ENCODE measurements at regions not wholly inside any gene's neighbourhood (a gene's known extent, or its start where the extent isn't known, plus 50 kb on each side); places are given as distances from the start of the nearest gene placed in this dataset.
"Not testable (repeated sequence)": the region's sequence is repeated elsewhere in the genome, so short reads cannot be mapped to it uniquely, and the experiment has no call there.

DNA sequence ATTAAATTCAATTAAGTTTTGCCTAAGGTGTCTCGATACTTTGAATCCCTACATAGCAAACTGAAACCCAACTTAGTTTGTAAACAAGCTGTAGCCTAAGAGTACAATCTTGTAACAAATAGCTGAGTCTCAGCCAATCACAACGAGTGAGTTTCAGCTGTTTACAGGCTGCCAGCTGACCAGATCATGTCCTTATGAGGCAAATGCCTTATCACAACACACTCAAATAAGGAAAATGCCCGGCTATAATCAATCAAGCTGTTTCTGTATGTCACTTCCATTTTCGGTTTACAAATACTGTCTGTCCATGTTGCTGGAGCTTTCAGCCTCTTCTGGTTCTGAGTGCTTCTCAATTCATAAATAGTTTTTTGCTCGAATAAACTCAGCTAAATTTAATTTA, 943.8 kb downstream of the SLC16A7 start:
- DNase-seq, result no peak

DNA sequence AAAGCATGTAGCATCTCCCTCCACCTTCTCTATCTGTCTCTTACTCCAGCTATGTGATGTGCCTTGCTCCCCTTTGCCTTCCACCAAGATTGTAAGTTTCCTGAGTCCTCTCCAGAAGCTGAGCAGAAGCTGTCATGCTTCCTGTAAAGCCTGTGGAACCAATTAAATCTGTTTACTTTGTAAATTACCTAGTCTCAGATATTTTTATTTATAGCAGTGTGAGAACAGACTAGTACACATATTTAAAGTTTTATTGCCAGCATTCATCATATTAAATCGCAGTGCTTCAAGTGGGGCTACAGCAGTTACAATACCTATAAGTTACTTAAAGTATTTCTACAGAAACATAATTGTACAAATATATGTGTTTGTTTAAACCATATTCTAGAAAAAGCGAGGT, 973.1 kb downstream of the SLC16A7 start:
- DNase-seq, result no peak

DNA sequence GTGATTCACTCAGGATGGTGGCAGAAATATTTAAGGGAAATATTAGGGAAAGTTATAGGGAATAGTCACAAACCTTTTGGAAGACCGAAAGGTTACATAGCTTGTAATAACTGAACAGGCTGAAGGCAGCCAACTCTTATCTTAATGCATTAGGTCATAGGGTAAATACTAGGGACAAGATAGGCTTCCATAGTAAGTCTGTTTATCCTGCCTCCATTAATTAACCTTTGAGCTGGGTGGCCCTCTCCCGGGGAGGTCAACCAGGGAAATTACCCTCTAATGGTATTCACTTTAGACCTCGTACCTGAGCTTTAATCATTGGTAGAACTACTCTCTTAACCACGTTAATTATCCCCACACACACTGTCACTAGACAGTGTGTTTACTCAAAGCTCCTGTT, 981.8 kb downstream of the SLC16A7 start:
- no peak for DNase-seq

DNA sequence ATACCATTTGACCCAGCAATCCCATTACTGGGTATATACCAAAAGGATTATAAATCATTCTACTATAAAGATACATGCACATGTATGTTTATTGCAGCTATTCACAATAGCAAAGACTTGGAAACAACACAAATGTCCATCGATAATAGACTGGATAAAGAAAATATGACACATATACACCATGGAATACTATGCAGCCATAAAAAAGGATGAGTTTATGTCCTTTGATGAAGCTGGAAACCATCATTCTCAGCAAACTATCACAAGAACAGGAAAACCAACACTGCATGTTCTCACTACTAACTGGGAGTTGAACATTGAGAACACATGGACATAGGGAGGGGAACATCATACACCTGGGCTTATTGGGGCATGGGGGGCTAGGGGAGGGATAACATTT, 991.8 kb downstream of the SLC16A7 start:
- DNase-seq, result not testable (repeated sequence)

DNA sequence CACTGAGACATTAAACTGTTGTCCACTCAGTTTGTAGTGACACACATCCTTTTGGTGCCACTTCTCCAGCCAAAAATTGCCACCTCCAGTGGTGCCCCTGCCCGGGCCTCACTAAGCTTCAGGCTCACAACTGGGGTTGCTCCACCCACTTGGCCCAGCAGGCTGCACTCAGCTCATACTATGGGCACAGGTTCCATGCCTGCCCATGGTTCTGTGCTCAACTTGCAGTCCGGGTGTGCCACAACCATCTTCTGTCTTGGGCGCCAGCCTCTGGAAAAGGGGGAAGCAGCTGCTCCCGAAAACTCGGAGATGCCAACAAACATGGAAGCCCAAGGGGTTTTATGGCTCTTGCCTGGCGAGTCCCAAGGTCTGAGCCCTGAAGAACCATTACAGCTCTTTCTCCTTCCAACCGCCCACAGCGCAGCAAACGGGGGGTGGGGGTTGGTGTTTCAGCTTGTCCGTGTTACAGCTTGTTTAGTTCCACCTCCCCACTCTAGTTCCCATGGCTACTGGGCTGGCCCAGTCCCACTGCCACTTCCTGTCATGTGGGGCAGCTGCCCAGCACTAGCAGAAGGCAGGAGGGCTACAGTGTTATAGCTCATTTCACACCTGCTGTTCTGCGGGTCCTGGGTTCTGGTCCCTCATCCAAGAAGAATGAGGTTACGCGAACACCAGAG, 998.3 kb downstream of the SLC16A7 start:
- DNase-seq, result no peak

DNA sequence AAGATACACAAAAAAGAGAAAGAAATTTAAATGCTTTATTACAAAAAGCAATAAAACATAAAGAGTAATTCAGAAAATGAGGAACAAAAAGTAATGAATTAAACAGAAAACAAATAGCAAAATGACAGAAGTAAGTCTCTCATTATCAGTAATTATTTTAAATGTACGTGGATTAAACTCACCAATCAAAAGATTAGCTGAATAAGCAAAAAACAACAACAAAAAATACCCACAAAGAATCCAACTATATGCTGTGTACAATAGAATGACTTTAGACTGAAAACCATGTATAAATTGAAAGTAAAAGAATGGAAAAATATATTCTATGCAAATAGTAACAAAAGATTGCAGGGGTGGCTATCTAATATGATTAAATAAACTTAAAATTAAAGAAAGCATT, 1006.8 kb downstream of the SLC16A7 start:
- DNase-seq, result no peak

DNA sequence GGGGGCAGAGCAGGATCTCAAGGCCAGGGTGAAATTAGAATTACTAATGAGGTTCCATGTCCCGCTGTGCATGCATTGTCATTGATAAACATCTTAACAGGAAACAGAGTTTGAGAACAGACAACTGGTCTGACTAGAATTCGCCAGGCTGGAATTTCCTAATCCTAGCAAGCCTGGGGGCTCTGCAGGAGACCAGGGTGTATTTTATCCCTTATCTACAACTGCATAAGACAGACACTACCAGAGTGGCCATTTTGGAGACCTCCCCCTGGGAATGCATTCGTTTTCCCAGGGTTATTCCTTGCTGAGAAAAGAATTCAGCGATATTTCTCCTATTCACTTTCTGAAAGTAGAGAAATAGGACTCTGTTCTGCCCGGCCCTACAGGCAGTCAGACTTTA, 1007.6 kb downstream of the SLC16A7 start:
- DNase-seq, result not testable (repeated sequence)

DNA sequence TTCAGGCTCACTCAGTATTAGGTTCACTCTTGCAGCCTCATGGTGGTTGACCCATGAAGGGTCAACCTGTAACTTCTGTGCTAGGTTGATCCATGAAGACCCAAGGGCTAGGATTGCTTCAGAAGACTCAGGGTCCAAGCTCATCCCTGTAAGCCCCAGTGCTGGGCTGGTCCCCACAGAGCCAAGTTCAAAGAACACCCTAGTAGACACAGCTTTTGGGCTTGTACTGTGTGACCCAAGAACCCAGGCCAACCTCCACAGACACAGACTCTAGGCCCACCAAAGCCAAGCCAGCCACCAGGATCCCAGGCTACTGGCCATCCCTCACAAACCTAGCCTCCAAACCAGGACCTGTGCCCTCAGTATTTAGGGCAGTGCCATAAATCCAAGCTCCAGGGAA, 1020.6 kb downstream of the SLC16A7 start:
- no peak for DNase-seq

DNA sequence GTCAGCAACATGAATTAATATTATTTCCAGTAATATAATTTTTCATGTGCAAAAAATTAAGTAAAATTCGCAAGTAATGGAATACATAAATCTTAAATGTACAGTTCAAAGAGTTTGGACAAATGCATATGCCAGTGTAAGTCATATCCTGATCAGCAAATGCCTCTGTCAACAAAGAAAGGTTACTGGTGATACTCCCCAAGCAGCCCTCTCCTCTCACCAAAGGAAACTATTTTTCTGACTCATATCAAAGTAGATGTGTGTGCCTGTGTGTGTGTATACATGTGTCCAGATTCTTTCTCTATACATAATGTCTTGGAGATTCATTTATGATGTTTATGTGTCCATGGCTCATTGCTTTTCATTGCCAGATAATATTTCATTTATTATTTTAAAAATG, 1035.0 kb downstream of the SLC16A7 start:
- no peak for DNase-seq

DNA sequence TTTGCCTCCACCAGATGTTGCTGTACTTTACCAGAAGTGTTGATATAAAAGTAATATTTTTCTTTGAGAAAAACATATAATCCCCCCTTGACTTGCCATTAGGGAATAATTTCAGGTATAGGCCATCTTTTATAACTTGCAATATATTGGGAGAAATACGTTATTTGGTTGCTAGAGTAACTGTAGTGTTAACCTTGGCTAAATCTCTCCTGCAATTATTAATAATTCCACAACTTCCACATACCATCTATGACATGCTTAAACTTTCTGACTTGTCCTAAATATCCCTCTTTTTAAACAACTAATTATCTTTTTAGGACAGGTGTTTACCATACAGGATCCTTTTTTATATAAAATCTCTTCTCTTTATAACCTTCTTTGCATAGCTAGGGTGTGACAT, 1048.2 kb downstream of the SLC16A7 start:
- DNase-seq, result no peak

DNA sequence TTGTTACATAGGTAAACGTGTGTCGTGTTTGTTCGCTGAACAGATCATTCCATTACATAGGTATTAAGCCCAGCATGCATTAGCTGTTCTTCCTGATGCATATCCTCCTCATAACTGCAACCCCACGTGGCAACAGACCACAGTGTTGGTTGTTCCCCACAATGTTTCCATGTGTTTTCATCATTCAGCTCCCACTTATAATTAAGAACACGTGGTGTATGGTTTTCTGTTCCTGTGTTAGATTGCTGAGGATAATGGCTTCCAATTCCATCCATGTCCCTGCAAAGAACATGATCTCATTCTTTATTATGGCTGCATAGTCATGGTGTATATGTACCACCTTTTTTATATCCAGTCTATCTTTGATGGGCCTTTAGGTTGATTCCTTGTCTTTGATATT, 1071.1 kb downstream of the SLC16A7 start:
- DNase-seq, result no peak

DNA sequence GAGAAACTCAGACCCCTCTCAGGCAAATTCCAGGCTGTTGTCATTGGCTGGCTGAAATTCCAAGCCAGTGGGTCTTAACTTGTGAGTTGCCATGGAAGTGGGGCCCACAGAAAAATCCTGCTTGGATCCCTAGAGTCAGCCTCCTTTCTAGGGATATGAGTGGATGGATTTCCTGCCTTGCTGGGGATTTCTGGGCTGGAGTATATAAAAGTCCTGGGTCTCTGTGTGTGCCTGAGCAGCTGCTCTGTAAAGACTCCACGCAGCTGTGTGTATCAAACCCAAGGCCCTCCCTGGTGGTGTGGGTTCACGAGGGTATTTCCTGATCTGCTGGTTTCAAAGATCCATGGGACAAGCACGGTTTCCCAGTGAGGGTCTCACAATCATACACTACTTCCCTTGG, 1077.1 kb downstream of the SLC16A7 start:
- no peak for DNase-seq

DNA sequence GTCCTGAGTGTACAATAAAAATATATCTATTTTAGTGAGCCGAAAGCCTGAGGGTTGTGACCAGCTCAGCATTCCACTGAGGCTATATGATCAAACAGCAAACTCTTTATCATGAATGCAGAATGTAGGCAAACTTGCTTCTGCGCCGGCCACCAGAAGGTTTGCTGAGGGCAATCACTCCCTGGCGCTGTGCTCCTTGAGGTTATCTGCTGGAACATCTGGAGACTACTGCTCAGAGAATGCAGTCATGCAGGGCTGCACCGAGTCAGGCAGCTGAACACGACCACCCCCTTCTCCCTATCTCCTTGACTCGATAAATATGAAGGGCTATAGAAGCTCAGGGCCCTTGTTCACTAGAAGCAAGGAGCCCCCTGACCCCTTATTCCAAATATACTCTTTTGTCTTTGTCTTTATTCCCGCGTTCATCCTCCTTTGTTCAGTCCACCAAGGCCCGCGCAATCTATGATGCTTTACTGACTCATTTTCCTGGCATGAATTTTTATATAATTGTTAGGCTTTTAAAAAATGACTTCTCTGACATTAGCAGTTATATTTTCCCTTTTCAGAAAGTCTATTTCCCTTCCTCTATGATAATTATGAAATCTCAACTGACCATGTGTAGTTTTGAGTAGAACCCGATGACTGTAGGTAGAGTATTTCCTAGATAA, 1089.3 kb downstream of the SLC16A7 start:
- no peak for DNase-seq

DNA sequence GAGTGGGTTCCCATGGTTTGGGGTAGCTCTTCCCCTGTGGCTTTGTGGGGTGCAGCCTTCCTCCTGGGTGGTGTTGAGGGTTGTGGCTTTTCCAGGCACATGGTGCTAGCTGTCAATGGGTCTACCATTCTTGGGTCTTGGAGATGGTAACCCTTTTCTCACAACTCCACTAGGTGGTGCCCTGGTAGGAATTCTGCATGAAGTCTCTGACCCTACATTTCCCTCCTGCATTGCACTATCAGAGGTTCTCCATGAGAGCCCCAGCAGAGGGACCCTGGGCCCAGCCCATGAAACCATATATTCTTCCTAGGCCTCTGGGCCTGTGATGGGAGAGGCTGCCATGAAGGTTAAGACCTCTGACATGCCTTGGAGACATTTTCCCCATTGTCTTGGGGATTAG, 1093.3 kb downstream of the SLC16A7 start:
- no peak for DNase-seq

DNA sequence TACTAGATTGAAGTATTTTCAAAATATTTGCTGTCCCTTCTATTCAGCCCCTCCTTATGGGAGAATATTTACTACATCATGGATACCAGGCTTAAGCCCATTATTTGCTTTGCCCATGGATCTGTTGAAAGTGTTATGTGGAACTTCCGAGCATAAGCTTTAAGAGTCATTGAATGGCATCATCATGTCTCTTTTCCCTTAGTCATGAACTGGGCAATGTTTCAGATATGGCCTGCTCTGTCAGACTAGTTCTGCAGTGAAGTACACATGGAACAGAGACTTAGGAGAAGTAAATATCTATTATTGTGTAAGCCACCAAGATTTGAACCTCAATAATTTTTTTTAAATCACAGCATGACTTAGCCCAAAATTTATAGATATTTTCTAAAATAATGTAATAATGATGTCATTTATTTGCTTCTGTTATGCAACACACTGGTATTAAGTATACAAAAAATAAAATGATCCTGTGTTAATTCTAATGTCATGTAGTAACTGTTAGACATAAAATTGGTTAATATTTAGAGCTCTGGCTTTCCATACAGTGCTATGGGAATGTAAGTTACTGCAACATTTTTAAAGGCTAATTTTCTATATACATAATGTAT, 1097.3 kb downstream of the SLC16A7 start:
- DNase-seq, result no peak

DNA sequence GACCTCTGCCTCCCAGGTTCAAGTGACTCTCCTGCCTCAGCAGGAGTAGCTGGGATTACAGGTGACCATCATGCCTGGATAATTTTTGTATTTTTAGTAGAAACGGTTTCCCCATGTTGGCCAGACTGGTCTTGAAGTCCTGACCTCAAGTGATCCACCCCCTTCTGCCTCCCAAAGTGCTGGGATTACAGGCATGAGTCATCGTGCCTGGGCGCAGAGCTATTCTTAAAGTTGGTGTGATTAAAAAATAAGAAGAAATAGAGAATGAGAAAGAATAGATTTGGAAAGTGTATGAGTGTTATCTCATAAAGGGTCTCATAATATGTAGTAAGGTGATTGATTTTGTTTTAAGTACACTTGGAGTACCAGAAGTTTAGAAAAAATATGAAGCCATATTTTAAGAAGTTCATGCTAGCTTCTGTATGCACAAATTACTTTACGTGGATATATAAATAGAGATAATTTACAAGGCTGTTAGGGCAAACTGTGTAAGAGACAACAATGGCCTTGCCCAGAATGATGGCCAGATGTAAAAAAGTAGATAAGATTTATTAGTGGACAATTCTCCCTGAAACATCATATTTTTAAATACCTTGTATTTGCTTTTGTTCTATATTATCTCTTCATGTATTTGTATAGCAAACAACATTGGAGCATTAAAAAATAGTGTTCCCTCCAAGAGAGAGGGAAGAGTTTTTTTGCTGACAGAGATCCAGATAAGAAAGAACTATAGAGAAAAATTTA, 1108.5 kb downstream of the SLC16A7 start:
- DNase-seq, result no peak

DNA sequence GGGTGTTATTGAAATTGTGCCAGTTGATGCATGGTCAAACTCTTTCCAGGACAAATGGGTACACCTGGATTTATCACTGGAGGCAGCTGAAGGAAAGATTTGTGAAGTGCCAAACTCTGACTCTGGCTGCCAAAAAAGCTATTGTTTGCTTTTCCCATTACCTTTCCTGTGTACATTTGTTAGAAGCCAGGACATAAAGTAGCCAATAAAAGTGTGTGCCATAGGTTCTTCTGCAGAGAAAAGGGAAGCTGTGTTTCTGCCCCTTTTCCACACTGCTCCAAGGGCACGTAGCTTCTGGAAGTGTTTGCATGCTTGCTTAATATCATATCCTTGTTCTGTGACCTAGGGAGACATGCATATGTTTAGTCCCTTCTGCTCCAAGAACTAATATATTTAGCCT, 1114.4 kb downstream of the SLC16A7 start:
- DNase-seq, result no peak

DNA sequence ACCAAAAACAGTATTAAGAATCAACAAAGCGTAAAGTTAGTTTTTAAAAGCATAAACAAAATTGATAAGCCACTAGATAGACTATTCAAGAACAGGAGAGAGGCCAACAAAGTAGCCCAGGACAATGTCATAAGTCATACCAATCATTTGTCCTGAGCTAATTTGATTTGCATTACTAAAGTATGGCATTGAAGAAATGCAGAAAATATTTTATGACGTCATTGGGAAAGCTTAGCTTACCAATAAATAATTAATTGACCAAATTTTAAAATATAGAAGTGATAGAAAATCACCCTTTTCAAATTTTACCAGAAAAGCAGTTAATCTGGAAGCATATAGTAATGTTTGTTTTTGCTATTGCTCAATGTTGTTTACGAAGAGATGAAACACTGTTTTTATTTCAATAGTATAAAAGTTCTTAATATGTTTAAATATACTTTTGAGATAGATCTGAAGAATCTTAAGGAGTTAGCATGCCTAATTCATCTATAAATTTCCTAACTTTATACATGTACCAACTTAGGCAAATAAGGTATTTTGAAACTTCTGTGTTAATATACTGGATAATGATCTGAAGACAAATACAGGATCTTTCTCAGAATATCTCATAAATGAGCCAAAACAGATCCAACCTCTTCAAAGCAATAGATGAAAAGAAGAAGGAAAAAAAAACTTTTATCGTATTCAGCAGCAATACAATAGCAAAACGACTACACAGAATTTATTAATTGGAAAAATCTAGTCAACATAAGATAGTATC, 1118.5 kb downstream of the SLC16A7 start:
- DNase-seq, result no peak

DNA sequence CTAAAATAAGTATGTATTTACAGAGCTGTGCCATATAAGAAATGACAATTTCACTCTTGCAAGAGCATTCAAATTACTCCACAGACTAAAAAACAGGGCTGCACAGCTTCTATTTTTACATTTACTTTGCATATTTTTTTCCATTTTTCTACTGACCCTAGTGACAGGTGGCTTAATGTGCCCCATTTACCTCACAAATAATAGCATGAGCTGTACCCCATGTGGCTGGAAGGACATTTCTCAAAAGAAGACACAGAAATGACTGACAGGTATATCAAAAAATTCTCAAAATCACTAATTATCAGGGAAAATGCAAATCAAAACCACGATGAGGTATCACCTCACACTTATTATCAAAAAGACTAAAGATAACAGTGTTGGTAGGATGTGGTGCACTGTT, 1128.6 kb downstream of the SLC16A7 start:
- no peak for DNase-seq

DNA sequence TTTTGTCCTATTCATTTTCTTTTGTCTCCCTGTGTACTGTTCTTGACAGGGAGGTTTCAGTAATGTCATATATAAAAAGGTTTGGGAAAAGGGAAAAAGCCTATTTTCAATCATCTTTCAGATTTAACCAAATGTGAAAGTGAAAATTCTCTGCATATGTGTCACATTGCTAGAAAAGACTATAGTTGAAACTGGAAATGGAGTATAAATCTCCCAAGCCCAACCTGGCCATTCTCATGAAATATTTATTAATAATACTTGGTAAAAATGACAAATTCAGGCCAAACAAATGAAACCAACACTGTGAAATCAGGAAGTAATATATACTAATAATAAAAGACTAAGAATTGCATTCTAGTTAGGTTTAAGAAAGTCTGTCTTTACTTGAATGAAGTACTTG, 1129.2 kb downstream of the SLC16A7 start:
- DNase-seq, result no peak

DNA sequence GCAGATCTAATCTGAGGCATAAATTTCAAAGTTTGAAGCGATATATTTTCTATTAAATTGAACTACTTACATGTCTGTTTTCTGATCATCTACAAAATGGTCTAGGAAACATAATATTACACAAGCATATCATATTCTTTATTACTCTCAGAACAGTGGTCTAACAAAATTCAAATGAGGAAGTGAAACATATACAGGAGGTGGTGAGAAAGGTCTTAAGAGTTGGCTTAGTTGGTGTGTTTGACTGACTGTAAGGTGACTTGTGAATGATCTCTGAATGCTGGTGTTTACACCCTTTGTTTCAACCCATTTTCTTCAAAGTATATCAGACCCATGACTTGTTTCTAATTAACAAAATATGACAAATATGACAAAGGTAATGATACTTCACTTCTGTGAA, 1156.8 kb downstream of the SLC16A7 start:
- DNase-seq, result no peak

DNA sequence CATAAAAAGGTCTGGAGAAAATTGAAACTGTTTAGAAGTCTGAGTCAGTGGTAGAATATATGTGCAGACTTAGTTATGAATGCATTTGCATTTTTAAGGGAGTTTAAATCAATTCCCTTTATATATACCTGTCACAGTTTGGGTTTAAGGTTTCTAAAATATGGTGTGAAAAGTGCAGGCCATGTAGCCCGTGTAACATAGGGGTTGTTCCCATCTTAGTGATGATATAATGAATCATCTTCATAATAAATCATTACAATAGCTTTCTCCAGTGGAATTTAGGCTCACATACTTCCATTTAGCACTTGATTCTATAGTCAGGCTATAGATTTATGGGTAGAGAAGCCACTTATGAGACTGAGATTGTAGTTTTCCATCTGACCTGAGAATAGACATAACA, 1162.4 kb downstream of the SLC16A7 start:
- no peak for DNase-seq

DNA sequence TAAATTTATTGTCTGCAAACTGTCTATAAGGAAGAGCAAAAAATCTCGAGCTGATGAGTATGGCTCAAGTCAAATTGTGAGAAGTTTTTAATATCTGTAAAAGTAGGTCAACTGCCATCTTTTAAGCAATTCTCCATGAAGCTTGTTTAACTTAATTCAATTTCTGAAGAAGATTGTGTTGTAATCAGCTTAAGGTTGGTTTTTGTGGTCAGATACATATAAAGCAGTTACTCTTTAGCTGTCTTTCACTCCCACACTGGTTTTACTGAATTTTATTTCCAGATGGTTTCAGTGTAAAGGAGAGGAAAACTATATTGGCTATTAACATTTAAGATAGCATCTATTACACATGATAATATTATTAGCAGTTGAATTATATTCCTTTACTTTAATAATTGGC, 1165.1 kb downstream of the SLC16A7 start:
- no peak for DNase-seq

Data from NCI-H187 (cell line).